ENCODE measurements at regions not wholly inside any gene's neighbourhood (a gene's known extent, or its start where the extent isn't known, plus 50 kb on each side); places are given as distances from the start of the nearest gene placed in this dataset.
"Not testable (repeated sequence)": the region's sequence is repeated elsewhere in the genome, so short reads cannot be mapped to it uniquely, and the experiment has no call there.

GRCh38 chr17:26996146-26996916 lies 297.6 kb upstream of the WSB1 start:
- H3K4me3 ChIP-seq (ENCODE audit: low read depth, low read length); H3K27ac ChIP-seq; in situ Hi-C loops (cut with HindIII; ENCODE audit: low pct_ligation_motif_present, low sequenced_read_pairs); DNase-seq; H3K36me3 ChIP-seq (replicated peaks); H3K27me3 ChIP-seq (replicated peaks): not testable (repeated sequence)

- in situ Hi-C loops (cut with HindIII; ENCODE audit: low pct_ligation_motif_present, low sequenced_read_pairs); DNase-seq; H3K27ac ChIP-seq; H3K4me3 ChIP-seq (ENCODE audit: low read depth, low read length); H3K27me3 ChIP-seq (replicated peaks); H3K36me3 ChIP-seq (replicated peaks): not testable (repeated sequence)
Observed at GRCh38 chr17:27007734-27008531, 286.0 kb upstream of the WSB1 start.

GRCh38 chr17:27009087-27009486 lies 284.8 kb upstream of the WSB1 start:
- H3K36me3 ChIP-seq (replicated peaks), result no peaks in the 10 kb centered on the region
- no peak for TF ChIP-seq CTCF (IDR thresholded peaks at IDR 0.05; ENCODE audit: low read depth, low read length, missing control alignments)
- no peak overlapping the region for H3K4me3 ChIP-seq (ENCODE audit: low read depth, low read length)
- no peaks in the 10 kb centered on the region for H3K27me3 ChIP-seq (replicated peaks)
- in situ Hi-C loops (cut with HindIII; ENCODE audit: low pct_ligation_motif_present, low sequenced_read_pairs), result no loop called here
- DNase-seq, result no peak
- no peak overlapping the region for H3K27ac ChIP-seq

- H3K36me3 ChIP-seq (replicated peaks); H3K4me3 ChIP-seq (ENCODE audit: low read depth, low read length); DNase-seq; H3K27ac ChIP-seq; H3K27me3 ChIP-seq (replicated peaks); in situ Hi-C loops (cut with HindIII; ENCODE audit: low pct_ligation_motif_present, low sequenced_read_pairs): not testable (repeated sequence)
Observed at GRCh38 chr17:27010138-27010537, 283.8 kb upstream of the WSB1 start.

- DNase-seq; H3K27ac ChIP-seq; in situ Hi-C loops (cut with HindIII; ENCODE audit: low pct_ligation_motif_present, low sequenced_read_pairs); H3K4me3 ChIP-seq (ENCODE audit: low read depth, low read length); H3K36me3 ChIP-seq (replicated peaks); H3K27me3 ChIP-seq (replicated peaks): not testable (repeated sequence)
Observed at GRCh38 chr17:27030552-27030951, 263.4 kb upstream of the WSB1 start.

- no peak for DNase-seq
- in situ Hi-C loops (cut with HindIII; ENCODE audit: low pct_ligation_motif_present, low sequenced_read_pairs), result no loop called here
- Histone ChIP-seq H3K27me3 (replicated peaks) (no peaks in the 10 kb centered on the region), H3K4me3 (ENCODE audit: low read depth, low read length) (no peak overlapping the region), H3K36me3 (replicated peaks) (no peaks in the 10 kb centered on the region), H3K27ac (no peak overlapping the region)
- TF ChIP-seq CTCF (IDR thresholded peaks at IDR 0.05; ENCODE audit: low read depth, low read length, missing control alignments), result no peak
Observed at GRCh38 chr17:27038676-27039075, 255.2 kb upstream of the WSB1 start.

- H3K36me3 ChIP-seq (replicated peaks); DNase-seq; H3K27ac ChIP-seq; in situ Hi-C loops (cut with HindIII; ENCODE audit: low pct_ligation_motif_present, low sequenced_read_pairs); H3K4me3 ChIP-seq (ENCODE audit: low read depth, low read length); H3K27me3 ChIP-seq (replicated peaks): not testable (repeated sequence)
Observed at GRCh38 chr17:27045039-27045438, 248.9 kb upstream of the WSB1 start.

GRCh38 chr17:27049104-27049784 lies 244.7 kb upstream of the WSB1 start:
- H3K27ac ChIP-seq, result no peak overlapping the region
- no peaks in the 10 kb centered on the region for H3K27me3 ChIP-seq (replicated peaks)
- in situ Hi-C loops (cut with HindIII; ENCODE audit: low pct_ligation_motif_present, low sequenced_read_pairs), result no loop called here
- DNase-seq, result no peak
- TF ChIP-seq CTCF (IDR thresholded peaks at IDR 0.05; ENCODE audit: low read depth, low read length, missing control alignments), result no peak
- no peak overlapping the region for H3K4me3 ChIP-seq (ENCODE audit: low read depth, low read length)
- no peaks in the 10 kb centered on the region for H3K36me3 ChIP-seq (replicated peaks)

Data from brain microvascular endothelial cell (primary cell).